ENCODE measurements at regions not wholly inside any gene's neighbourhood (a gene's known extent, or its start where the extent isn't known, plus 50 kb on each side); places are given as distances from the start of the nearest gene placed in this dataset.

DNA sequence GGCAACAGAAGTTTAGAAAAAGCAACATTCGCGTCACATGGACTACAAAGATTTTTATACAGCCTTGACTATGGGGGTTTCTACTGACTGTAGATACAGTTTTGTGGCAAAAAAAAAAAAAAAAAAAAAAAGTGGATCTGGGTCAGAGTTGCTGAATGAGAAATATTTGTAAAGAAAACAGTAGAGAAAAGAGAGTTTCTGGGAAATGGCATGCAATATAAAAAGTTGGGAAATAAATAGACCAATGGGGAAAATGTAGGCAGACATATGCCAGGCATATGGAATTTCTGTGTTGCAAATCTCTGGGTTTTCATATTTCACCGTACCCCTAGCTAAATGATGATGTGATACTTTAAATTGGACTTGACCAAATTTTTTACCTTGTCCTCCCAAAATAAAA lies 315.3 kb downstream of the EFNB2 start:
- TF ChIP-seq FOXM1 (IDR thresholded peaks at IDR 0.05; ENCODE audit: borderline replicate concordance, low read depth) = no peak
- TF ChIP-seq CEBPB (IDR thresholded peaks at IDR 0.05) = no peak
- TF ChIP-seq MAX (IDR thresholded peaks at IDR 0.05) = no peak
- no peak for TF ChIP-seq YY1 (IDR thresholded peaks at IDR 0.05; ENCODE audit: low read depth)
- TF ChIP-seq ZBTB7A (IDR thresholded peaks at IDR 0.05; ENCODE audit: low read depth) = no peak
- TF ChIP-seq USF1 (IDR thresholded peaks at IDR 0.05) = no peak
- TF ChIP-seq NFIC (IDR thresholded peaks at IDR 0.05) = no peak
- no peak for TF ChIP-seq CREB1 (IDR thresholded peaks at IDR 0.05; ENCODE audit: low read depth)
- no peak for TF ChIP-seq TCF12 (IDR thresholded peaks at IDR 0.05; ENCODE audit: low read depth)
- TF ChIP-seq RAD21 (IDR thresholded peaks at IDR 0.05; ENCODE audit: low read depth) = no peak
- TF ChIP-seq TEAD4 (IDR thresholded peaks at IDR 0.05) = no peak
- TF ChIP-seq, protein P1, sequence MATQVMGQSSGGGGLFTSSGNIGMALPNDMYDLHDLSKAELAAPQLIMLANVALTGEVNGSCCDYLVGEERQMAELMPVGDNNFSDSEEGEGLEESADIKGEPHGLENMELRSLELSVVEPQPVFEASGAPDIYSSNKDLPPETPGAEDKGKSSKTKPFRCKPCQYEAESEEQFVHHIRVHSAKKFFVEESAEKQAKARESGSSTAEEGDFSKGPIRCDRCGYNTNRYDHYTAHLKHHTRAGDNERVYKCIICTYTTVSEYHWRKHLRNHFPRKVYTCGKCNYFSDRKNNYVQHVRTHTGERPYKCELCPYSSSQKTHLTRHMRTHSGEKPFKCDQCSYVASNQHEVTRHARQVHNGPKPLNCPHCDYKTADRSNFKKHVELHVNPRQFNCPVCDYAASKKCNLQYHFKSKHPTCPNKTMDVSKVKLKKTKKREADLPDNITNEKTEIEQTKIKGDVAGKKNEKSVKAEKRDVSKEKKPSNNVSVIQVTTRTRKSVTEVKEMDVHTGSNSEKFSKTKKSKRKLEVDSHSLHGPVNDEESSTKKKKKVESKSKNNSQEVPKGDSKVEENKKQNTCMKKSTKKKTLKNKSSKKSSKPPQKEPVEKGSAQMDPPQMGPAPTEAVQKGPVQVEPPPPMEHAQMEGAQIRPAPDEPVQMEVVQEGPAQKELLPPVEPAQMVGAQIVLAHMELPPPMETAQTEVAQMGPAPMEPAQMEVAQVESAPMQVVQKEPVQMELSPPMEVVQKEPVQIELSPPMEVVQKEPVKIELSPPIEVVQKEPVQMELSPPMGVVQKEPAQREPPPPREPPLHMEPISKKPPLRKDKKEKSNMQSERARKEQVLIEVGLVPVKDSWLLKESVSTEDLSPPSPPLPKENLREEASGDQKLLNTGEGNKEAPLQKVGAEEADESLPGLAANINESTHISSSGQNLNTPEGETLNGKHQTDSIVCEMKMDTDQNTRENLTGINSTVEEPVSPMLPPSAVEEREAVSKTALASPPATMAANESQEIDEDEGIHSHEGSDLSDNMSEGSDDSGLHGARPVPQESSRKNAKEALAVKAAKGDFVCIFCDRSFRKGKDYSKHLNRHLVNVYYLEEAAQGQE (IDR thresholded peaks at IDR 0.05; ENCODE audit: low read depth) = no peak
- TF ChIP-seq EGR1 (IDR thresholded peaks at IDR 0.05) = no peak
- no peak for TF ChIP-seq TAF1 (IDR thresholded peaks at IDR 0.05; ENCODE audit: low read depth)
- TF ChIP-seq EP300 (IDR thresholded peaks at IDR 0.05; ENCODE audit: borderline replicate concordance) = no peak

DNA sequence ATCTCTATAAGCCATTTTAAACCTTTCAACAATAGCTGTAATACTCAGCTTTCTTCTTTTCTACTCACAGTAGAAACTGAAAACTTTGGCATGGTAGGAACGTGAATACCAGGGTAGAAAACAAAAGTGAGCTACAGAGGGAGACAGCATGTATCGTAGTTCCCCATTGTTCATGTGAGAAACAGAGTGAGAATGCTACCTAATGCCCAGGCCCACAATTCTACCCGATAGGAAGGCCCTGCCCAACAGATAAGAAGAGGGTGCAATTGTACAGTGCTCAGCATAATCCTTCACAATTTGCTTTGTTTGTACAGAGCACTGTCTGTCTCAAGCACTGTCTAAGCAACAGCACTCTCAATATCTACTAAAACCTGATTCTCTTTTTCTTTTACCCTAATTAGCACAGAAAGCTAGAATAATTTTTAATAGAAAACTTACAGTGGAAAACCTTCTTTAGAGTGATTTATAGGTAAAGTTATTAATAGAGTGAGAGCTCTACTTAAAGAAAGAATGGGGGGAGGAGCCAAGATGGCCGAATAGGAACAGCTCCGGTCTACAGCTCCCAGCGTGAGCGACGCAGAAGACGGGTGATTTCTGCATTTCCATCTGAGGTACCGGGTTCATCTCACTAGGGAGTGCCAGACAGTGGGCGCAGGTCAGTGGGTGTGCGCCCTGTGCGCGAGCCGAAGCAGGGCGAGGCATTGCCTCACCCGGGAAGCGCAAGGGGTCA lies 322.3 kb downstream of the EFNB2 start:
- TF ChIP-seq NFIC (IDR thresholded peaks at IDR 0.05) (no peak), EGR1 (IDR thresholded peaks at IDR 0.05) (no peak), TAF1 (IDR thresholded peaks at IDR 0.05; ENCODE audit: low read depth) (no peak), TCF12 (IDR thresholded peaks at IDR 0.05; ENCODE audit: low read depth) (no peak), FOXM1 (IDR thresholded peaks at IDR 0.05; ENCODE audit: borderline replicate concordance, low read depth) (no peak), EP300 (IDR thresholded peaks at IDR 0.05; ENCODE audit: borderline replicate concordance) (no peak), CREB1 (IDR thresholded peaks at IDR 0.05; ENCODE audit: low read depth) (no peak), YY1 (IDR thresholded peaks at IDR 0.05; ENCODE audit: low read depth) (no peak), ZBTB7A (IDR thresholded peaks at IDR 0.05; ENCODE audit: low read depth) (no peak), USF1 (IDR thresholded peaks at IDR 0.05) (no peak)
- TF ChIP-seq, protein P1 (IDR thresholded peaks at IDR 0.05; ENCODE audit: low read depth) = no peak

GRCh38 chr13:106212386-106213010 lies 323.0 kb downstream of the EFNB2 start:
- TF ChIP-seq NFIC (IDR thresholded peaks at IDR 0.05) = no peak
- TF ChIP-seq EGR1 (IDR thresholded peaks at IDR 0.05) = no peak
- TF ChIP-seq, protein P1 (IDR thresholded peaks at IDR 0.05; ENCODE audit: low read depth) = no peak
- no peak for TF ChIP-seq TAF1 (IDR thresholded peaks at IDR 0.05; ENCODE audit: low read depth)
- TF ChIP-seq EP300 (IDR thresholded peaks at IDR 0.05; ENCODE audit: borderline replicate concordance) = no peak
- no peak for TF ChIP-seq CREB1 (IDR thresholded peaks at IDR 0.05; ENCODE audit: low read depth)
- no peak for TF ChIP-seq CEBPB (IDR thresholded peaks at IDR 0.05)
- no peak for TF ChIP-seq RAD21 (IDR thresholded peaks at IDR 0.05; ENCODE audit: low read depth)
- no peak for TF ChIP-seq YY1 (IDR thresholded peaks at IDR 0.05; ENCODE audit: low read depth)

- TF ChIP-seq TEAD4 (IDR thresholded peaks at IDR 0.05) = no peak
These were observed 325.1 kb downstream of the EFNB2 start for GRCh38 chr13:106210324-106210723.
